Caco-2 (cell line): ENCODE measurements at regions not wholly inside any gene's neighbourhood (a gene's known extent, or its start where the extent isn't known, plus 50 kb on each side); places are given as distances from the start of the nearest gene placed in this dataset.

ENCODE experiments used
- BruUV-seq: library from RNA; stranded (reverse); fragments of 400-500 nt; replicated peaks from 2 replicates; lab custom pipeline; 2021; lab: Mats Ljungman, UMichigan
- CTCF ChIA-PET: fragments of 300-600 bp; sonication (Branson Sonifier 250); formaldehyde crosslinking; loops from one replicate; lab custom pipeline; 2022; ENCODE audit warnings: antibody characterized with exemption; lab: Charles Lee
- POLR2A ChIA-PET: fragments of 300-600 bp; sonication (Branson Sonifier 250); formaldehyde crosslinking; loops from one replicate; lab custom pipeline; 2022; ENCODE audit warnings: antibody characterized with exemption; lab: Charles Lee
- DNase-seq, 2 experiments: peaks; one replicate each; pipeline versions ENCODE4 v3.0.0 to v3.0.0-alpha.2; 2020 to 2022
- H3K27me3 ChIP-seq: replicated peaks from 2 replicates; pipeline ENCODE4 v1.6.0; 2011; ENCODE audit warnings: low read length; ENCODE audit not compliant: control insufficient read depth, insufficient read depth
- H3K36me3 ChIP-seq: 2 replicates; pipeline ENCODE4 v1.5.1; 2011; ENCODE audit warnings: low read length; ENCODE audit not compliant: control insufficient read depth, insufficient read depth
- H3K4me1 ChIP-seq: fragments of 250-450 bp; sonication (Bioruptor Pico); 2 replicates; pipeline ENCODE4 v1.5.1; 2020; ENCODE audit warnings: mild to moderate bottlenecking
- H3K4me3 ChIP-seq: 2 replicates; pipeline ENCODE4 v1.5.1; 2011; ENCODE audit warnings: low read depth, mild to moderate bottlenecking, control low read depth, low read length
- H3K9me3 ChIP-seq: fragments of 250-450 bp; sonication (Bioruptor Pico); 2 replicates; pipeline ENCODE4 v1.5.1; 2020; ENCODE audit warnings: mild to moderate bottlenecking, moderate library complexity
- H3K27ac Mint-ChIP-seq: one replicate; pipeline ENCODE4 v1.8.0; 2022; ENCODE audit warnings: mixed read lengths; ENCODE audit not compliant: unreplicated experiment
- H3K27me3 Mint-ChIP-seq: one replicate; pipeline ENCODE4 v1.8.0; 2022; ENCODE audit warnings: mixed read lengths; ENCODE audit not compliant: insufficient read depth, unreplicated experiment
- H3K36me3 Mint-ChIP-seq: one replicate; pipeline ENCODE4 v1.8.0; 2022; ENCODE audit warnings: mild to moderate bottlenecking, mixed read lengths; ENCODE audit not compliant: insufficient read depth, unreplicated experiment
- H3K4me1 Mint-ChIP-seq: one replicate; pipeline ENCODE4 v1.8.0; 2022; ENCODE audit warnings: low read depth, mixed read lengths; ENCODE audit not compliant: unreplicated experiment
- H3K4me3 Mint-ChIP-seq: one replicate; pipeline ENCODE4 v1.8.0; 2022; ENCODE audit warnings: mild to moderate bottlenecking, moderate library complexity, mixed read lengths; ENCODE audit not compliant: unreplicated experiment
- H3K9me3 Mint-ChIP-seq: one replicate; pipeline ENCODE4 v1.8.0; 2022; ENCODE audit warnings: mixed read lengths; ENCODE audit not compliant: unreplicated experiment
- intact Hi-C: fragments of 100-400 bp; cut with micrococcal nuclease; formaldehyde crosslinking; loops from one replicate; pipeline ENCODE4 v1.10.0; 2022; ENCODE audit not compliant: unreplicated experiment
- TF ChIP-seq, protein P1 (sequence below), 2 experiments: fragments of 200-600 bp in 1 of 2; IDR thresholded peaks; 1 replicate in 1 of 2; 2 replicates in 1 of 2; pipeline versions ENCODE4 v1.5.1 to v1.8.0; 2011 to 2022; ENCODE audit warnings: antibody characterized with exemption in 1 of 2, control low read depth in 1 of 2, inconsistent platforms in 1 of 2, low read depth in 1 of 2, low read length in 1 of 2, mild to moderate bottlenecking in 1 of 2, moderate library complexity in 1 of 2; ENCODE audit not compliant: insufficient read depth in 1 of 2, severe bottlenecking in 1 of 2, unreplicated experiment in 1 of 2

- no peaks in the 10 kb centered on the region for H3K36me3 Mint-ChIP-seq
- Histone ChIP-seq H3K4me3 (no peak overlapping the region), H3K9me3 (no peaks in the 10 kb centered on the region), H3K4me1 (no peaks in the 10 kb centered on the region), H3K27me3 (no peaks in the 10 kb centered on the region), H3K36me3 (no peaks in the 10 kb centered on the region)
- TF ChIP-seq, protein P1, sequence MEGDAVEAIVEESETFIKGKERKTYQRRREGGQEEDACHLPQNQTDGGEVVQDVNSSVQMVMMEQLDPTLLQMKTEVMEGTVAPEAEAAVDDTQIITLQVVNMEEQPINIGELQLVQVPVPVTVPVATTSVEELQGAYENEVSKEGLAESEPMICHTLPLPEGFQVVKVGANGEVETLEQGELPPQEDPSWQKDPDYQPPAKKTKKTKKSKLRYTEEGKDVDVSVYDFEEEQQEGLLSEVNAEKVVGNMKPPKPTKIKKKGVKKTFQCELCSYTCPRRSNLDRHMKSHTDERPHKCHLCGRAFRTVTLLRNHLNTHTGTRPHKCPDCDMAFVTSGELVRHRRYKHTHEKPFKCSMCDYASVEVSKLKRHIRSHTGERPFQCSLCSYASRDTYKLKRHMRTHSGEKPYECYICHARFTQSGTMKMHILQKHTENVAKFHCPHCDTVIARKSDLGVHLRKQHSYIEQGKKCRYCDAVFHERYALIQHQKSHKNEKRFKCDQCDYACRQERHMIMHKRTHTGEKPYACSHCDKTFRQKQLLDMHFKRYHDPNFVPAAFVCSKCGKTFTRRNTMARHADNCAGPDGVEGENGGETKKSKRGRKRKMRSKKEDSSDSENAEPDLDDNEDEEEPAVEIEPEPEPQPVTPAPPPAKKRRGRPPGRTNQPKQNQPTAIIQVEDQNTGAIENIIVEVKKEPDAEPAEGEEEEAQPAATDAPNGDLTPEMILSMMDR (IDR thresholded peaks at IDR 0.05; ENCODE audit: insufficient read depth in 1 of 2, low read depth in 1 of 2, low read length in 1 of 2, severe bottlenecking in 1 of 2, unreplicated experiment in 1 of 2), result no peak
- ChIA-PET POLR2A (no interaction called here), CTCF (no interaction called here)
- no peaks in the 10 kb centered on the region for H3K9me3 Mint-ChIP-seq
- DNase-seq, result no peak
- H3K4me3 Mint-ChIP-seq, result no peak overlapping the region
- H3K27ac Mint-ChIP-seq, result no peak overlapping the region
- intact Hi-C loops, result no loop called here
- H3K27me3 Mint-ChIP-seq, result no peaks in the 10 kb centered on the region
- BruUV-seq, result no TSS peak
- H3K4me1 Mint-ChIP-seq, result no peaks in the 10 kb centered on the region
Measured at GRCh38 chrX:147850875-147851274, 60.8 kb upstream of the FMR1 start.

DNA sequence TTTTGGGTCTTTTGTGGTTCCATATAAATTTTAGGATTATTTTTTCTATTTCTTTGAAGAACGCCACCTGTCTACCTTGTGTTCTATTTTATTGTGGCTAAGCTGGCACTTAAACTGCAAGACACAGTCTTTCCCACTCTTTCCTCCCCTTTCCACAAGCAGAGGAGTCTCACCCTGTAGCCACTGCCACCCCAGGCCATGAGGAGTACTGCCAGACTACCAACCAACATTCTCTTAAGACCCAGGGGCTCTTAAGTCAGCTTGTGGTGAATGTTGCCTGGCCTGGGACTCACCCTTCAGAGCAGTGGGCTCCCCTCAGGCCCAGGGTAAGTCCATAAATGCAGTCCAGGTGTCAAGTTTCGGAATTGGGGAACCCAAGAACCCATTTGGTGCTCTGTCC is 58.0 kb upstream of the FMR1 start:
- intact Hi-C loops, result no loop called here
- no TSS peak for BruUV-seq
- H3K9me3 Mint-ChIP-seq, result no peaks in the 10 kb centered on the region

DNA sequence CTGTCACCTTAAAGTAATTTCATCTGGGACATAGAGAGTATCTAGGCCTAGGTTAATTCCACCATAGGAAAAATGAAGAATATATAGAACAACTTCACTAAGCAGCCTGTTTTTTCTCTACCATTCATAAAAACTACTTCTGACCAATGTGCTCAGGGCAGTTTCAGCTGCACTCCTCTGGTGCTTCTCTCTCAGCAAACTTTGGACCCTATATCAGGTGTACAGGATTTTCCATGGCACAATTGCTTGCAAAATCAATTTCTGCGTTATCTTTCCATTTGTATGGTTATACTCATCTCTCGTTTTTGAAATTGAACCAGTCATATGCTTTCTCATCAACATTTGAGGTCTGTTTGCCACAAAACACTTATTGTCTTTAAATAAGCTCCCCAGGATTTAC is 52.1 kb upstream of the FMR1 start:
- ChIA-PET CTCF (no interaction called here), POLR2A (no interaction called here)
- Histone ChIP-seq H3K36me3 (no peaks in the 10 kb centered on the region), H3K4me3 (no peak overlapping the region), H3K27me3 (no peaks in the 10 kb centered on the region), H3K9me3 (no peaks in the 10 kb centered on the region), H3K4me1 (no peaks in the 10 kb centered on the region)
- H3K36me3 Mint-ChIP-seq, result no peaks in the 10 kb centered on the region
- intact Hi-C loops, result no loop called here
- DNase-seq, result no peak
- no peaks in the 10 kb centered on the region for H3K27me3 Mint-ChIP-seq
- BruUV-seq, result no TSS peak
- no peaks in the 10 kb centered on the region for H3K4me1 Mint-ChIP-seq
- no peaks in the 10 kb centered on the region for H3K9me3 Mint-ChIP-seq
- TF ChIP-seq, protein P1 (IDR thresholded peaks at IDR 0.05; ENCODE audit: insufficient read depth in 1 of 2, low read depth in 1 of 2, low read length in 1 of 2, severe bottlenecking in 1 of 2, unreplicated experiment in 1 of 2), result no peak
- H3K27ac Mint-ChIP-seq, result no peak overlapping the region
- H3K4me3 Mint-ChIP-seq, result no peak overlapping the region

More for the DNA sequence above, 58.0 kb upstream of the FMR1 start:
- TF ChIP-seq, protein P1 (IDR thresholded peaks at IDR 0.05; ENCODE audit: insufficient read depth in 1 of 2, low read depth in 1 of 2, low read length in 1 of 2, severe bottlenecking in 1 of 2, unreplicated experiment in 1 of 2), result no peak
- ChIA-PET CTCF (no interaction called here), POLR2A (no interaction called here)
- no peaks in the 10 kb centered on the region for H3K4me1 Mint-ChIP-seq
- H3K4me3 ChIP-seq, result no peak overlapping the region
- no peaks in the 10 kb centered on the region for H3K27me3 Mint-ChIP-seq
- no peaks in the 10 kb centered on the region for H3K36me3 ChIP-seq
- DNase-seq, result no peak
- no peaks in the 10 kb centered on the region for H3K4me1 ChIP-seq
- H3K27ac Mint-ChIP-seq, result no peak overlapping the region
- H3K9me3 ChIP-seq, result no peaks in the 10 kb centered on the region
- H3K36me3 Mint-ChIP-seq, result no peaks in the 10 kb centered on the region
- H3K27me3 ChIP-seq, result no peaks in the 10 kb centered on the region
- H3K4me3 Mint-ChIP-seq, result no peak overlapping the region
